OCI-M2 (cell line): ENCODE measurements at regions not wholly inside any gene's neighbourhood (a gene's known extent, or its start where the extent isn't known, plus 50 kb on each side); places are given as distances from the start of the nearest gene placed in this dataset.
"Not testable (repeated sequence)": the region's sequence is repeated elsewhere in the genome, so short reads cannot be mapped to it uniquely, and the experiment has no call there.

Experiments
- DNase-seq: peaks from one replicate; lab custom pipeline; 2025; ENCODE audit not compliant: unreplicated experiment; lab: John Stamatoyannopoulos, UW

DNA sequence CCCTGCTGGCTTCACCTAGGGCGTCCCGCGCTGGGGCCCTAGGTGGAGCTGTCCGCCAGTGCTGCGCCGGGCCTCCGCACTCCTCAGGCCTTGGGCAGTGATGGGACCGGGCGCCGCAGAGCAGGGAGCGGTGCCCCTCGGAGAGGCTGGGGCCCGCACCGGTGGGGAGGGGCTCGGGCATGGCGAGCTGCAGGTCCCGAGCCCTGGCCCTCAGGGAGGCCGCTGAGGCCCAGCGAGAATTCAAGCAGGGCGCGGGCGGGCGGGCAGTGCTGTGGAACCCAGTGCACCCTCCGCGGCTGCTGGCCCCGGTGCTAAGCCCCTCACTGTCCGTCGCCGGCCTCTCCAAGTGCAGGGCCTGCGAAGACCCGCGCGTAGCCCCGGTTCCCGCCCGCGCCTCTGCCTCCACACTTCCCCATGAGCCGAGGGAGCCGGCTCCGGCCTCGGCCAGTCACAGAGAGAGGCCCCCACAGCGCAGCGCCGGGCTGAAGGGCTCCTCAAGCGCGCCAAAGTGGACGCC is 565.1 kb upstream of the NDST4 start:
- no peak for DNase-seq

DNA sequence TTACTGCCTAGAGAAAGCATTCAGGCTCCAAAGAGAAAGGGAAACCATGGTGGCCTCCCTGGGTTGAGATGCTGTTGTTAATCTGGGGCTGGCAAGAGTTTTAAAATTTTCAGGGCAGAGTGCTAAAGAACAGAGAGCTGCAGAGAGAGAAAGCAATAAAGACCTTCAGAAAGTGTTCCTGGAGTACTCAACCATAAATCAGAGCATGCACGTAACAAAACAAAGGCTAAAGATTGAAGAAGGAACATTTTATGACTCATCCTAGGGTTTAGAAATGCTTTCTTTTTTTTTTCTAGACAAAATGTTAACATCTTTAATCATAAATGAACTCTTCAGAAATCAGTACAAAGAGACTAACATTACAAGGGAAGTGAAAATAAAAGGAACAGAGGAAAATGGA is 562.3 kb upstream of the NDST4 start:
- no peak for DNase-seq

DNA sequence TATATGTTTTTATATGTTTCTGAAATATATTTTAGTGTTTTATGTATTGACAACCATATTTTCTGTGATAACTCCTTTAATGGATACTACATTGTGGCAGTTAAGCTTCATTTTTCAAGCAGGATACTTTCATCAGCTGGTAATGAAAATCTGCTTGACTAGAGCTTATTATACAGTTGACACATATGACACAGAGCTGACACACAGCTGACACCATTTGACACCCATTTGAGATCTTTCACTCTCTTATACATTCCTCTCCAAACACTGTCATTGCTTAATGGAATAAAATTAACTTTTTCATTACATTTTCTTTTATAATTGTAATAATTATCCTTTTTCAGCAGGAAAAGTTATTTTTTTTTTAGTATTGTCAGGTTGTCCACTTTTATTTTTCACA is 561.1 kb upstream of the NDST4 start:
- DNase-seq: no peak

DNA sequence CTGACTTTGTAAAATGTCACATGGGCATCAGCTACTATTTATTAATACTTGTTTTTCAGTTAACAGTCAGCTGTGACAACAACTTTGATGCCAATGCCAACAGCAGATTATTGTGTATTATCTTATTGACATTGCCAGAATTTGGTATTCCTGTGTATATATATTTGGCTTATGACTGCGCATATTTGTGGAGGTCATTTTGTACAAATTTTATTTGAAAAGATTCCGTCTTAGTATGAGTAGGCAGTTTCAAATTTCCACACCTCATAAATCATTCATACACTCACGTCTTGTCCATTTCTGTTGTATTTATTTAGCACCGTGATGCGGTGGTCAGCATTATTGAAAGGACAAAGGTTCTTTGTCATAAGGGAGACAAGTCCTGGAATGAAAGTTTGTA is 558.2 kb upstream of the NDST4 start:
- no peak for DNase-seq

DNA sequence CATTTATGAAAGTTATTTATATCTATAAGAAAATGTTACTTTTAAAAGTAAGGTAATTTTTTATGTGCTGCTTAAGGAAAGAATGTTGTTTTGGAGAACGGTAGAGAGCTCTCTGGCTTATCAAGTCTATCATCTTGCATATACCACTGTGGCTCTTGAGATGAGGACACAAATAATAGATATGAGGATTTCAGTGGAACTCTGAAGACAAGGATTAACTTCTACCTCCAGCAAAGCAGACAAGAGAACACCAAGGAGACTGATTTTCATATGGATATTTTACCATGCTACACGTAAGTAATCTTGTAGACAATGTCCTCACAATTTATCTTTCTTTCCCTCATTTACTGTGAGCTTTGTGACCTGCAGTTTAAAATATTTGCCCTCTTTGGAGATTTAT is 557.5 kb upstream of the NDST4 start:
- DNase-seq: no peak

DNA sequence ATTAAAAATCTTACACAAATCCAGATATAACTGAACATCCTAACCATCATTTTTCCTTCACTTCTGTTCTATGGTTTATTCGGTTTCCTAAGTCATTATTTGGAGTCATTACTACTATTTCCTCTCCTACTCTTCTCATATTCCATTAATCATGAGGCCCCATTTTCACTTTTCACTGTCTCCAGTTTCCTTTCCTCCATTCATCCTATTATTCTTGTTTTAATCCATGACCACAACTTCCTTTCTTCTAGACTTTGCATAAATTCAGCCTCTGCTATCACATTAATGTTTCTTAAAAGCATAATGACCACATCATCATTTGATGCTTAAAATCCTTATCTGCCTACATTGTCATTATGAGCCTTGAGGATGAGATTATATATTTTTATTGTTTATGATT is 555.0 kb upstream of the NDST4 start:
- DNase-seq: no peak

DNA sequence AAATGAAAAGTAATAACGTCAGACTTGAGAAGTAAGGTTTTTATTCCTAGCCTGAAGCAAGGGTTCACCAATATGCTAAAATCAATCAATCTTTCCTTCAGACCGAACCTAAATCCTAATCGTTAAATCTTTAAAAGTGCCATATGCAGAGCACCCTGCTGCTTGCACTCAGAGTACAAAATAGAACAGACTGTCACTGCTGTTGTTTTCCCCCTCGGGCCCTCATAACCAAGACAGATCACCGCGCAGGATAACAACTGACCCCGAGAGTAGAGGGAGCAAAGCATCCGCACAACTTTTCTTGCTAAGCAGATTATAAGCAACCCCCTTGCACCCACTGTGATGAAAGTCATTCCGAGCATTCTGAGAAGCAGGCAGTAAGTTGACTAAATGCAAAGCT is 550.9 kb upstream of the NDST4 start:
- no peak for DNase-seq

DNA sequence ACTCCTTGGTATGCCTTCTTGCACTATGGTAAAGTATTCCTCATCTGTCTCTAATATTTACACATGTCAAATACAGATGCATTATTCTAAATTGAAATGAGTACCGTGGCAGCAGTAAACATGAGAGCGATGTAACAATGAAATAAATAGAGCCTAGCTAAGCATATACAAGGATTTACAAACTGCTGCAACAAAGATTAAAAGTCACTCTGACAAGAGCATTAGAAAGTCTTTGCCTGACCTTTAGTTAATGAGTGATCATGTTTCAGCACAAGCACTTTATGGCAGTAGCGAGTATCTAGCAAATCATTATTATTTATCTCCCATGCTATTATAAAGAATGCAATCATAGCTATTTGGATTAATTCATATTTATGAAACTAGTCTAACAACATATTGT is 547.0 kb upstream of the NDST4 start:
- no peak for DNase-seq

DNA sequence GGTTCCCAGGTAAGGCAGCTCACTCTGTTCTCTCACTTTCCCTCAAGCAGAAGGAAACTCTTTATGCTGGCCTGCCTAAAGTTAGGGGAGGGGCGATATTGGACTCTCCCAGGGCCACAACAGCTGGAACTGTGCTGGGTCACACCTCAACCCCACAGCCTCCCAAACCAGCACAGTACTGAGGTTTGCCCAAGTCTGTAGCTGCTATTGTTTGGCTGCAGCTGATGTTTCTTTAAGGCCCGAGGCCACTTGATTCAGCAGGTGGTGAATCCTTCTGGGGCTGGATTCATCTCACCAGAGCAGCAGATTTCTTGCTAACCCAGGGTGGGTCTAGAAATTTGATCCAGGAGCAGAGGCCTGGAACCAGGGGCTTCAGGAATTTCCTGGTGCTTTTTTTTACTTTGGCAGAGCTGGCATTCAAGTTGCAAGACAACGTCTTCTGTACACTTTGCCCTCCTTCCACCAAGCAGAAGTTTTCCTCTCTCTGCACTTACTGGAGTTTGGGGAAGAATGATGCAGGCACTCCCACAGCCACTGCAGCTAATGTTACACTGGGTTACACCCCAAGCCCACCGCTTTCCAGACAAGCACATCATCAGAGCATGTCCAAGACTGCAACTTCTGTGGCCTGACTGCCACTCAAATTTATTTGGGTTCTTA is 544.7 kb upstream of the NDST4 start:
- DNase-seq: no peak

DNA sequence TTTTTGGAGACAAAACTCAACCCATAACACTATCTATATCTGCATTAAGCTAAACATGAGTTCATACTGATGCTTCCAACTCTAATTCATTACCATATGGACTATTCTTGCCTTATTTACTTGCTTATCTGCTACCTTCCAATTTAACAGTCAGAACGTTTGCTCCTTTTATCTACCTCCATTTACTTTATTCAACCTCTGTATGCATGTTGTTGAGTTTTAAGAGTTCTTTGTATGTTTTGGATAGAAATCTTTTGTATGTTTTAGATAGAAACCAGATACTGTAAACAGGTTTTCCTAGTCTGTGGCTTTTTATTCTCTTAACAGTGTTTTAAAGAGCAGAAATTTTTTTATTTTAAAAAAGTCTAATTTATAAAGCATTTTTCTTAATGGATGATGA is 542.2 kb upstream of the NDST4 start:
- DNase-seq: no peak

DNA sequence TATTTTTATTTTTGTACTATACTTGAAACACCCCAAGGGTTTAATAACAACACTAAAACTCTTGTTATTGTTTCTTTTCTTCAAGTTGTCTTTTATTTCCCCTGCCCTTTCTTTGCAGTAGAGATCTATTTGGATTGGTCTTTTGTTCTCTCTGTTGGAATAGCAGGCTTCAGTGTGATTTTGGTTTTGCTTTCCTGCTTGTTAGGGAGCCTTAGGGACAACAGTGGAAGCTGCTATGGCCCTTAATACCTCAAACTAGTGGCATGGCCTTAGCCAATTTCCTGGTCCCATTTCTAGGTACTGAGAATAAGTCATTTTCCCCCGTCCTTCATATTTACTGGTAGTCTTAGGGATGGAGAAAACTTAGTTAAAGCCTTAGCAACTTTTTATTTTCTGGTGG is 535.4 kb upstream of the NDST4 start:
- no peak for DNase-seq

DNA sequence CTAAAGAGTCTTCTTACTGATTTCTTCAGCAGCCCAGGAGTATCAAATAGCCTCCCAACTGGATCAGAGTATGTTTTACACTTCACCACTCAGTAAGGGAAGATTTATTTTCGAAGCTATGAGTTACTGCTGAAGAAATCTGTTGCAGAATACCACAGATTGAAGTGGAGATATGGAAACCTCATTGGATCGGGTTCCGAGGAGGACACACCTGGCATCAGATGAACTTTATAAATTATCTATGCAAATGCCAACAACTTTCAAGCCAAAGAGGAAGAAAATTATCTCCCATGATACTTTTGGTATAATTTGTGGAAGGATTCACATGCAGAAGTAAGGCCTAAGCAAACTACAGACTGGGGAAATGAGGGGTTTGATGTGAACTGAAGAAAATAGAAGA is 515.9 kb upstream of the NDST4 start:
- no peak for DNase-seq

DNA sequence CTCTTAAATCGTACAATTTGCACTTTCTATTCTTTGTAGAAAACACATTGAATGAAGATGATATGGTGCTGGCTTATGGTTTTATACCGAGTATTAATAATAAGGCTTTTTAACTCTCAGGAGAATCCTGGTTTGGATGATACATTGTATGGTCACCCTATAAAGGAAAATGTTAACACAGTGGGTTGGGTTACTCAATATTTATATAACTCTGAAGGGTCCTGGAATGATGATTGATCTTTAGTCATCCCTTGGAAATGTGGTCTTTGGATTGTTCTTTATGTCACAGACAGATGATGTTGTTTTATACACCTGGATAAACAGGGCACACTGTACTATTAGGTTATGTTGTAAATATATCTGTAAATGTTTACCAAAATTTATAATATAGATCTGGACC is 496.2 kb upstream of the NDST4 start:
- DNase-seq: no peak

DNA sequence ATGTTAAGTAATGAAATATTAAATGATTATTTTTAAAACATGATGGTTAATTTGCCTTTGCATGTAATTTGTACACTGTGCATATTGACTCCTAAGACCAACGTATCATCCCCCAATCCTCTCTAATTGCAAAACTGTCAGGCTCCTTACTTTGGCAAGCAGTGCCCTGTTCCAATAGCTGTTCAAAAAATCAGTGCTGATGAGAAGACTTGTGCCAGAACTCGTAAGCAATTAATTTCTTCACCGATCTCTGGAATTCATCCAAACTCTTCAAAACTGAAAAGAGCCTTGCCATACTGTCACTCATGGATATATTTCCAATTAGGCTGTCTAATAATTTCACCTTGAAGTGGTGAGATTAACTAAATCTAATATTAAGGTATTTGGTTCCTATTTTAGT is 493.9 kb upstream of the NDST4 start:
- DNase-seq: no peak

DNA sequence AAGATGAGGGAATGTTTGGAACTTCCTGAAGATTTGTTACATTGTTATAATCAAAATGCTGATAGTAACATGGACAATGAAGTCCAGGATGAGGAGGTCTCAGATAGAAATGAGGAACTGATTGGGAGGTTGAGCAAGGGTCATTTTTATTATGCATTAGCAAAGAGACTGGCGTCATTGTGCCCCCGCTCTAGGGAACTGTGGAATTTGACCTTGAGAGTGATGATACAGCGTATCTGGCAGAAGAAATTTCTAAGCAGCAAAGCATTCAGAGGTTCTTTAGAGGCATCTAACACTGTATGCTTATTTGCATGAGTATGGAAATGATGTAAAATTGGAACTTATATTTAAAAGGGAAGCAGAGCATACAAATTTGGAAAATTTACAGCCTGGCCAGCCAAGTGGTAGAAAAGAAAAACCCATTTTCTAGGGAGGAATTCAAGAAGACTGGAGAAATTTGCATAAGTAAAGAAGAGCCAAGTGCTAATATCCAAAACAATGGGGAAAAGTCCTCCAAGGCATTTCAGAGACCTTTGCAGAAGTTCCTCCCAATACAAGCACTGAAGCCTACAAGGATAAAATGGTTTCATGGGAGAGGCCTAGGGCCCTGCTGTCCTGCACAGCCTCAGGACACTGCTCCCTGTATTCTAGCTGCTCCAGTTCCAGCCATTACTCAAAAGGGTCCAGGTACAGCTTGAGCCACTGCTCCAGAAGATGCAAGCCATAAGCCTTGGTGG is 483.0 kb upstream of the NDST4 start:
- DNase-seq: no peak

DNA sequence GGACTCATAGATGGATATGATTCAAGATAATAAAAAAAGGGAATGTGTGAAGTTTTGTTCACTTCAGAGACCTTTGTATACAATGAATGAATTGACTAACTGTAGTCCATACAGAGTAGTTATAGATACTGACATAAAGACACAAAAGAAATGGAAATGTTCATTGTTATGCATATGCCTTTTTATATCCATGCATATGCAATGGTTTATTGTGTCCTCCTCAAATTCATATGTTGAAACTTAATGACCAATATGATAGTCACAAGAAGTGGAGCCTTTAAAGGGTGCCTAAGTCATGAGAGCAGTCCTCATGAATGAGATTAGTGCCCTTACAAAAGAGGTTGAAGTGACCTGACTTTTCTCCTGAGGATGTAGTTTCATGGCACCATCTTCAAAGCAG is 467.5 kb upstream of the NDST4 start:
- DNase-seq: no peak

DNA sequence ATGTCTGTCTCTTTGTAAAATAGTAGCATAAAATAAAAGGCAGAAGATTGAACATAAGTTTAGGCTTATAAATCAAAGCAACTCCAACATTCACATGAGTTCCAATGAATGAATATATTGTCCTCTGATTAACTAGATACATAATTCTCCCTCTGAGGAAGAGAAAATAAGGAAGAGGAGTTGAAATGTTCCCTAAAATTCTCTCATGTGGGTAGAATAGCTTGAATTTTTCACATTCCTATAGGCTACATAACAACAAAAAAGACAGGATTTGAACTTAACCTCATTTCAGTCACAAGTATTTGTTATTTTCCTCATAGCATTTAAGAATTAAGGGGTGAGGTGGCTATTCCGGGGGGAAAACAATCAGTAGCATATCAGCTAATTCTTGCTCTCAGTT is 462.4 kb upstream of the NDST4 start:
- no peak for DNase-seq

DNA sequence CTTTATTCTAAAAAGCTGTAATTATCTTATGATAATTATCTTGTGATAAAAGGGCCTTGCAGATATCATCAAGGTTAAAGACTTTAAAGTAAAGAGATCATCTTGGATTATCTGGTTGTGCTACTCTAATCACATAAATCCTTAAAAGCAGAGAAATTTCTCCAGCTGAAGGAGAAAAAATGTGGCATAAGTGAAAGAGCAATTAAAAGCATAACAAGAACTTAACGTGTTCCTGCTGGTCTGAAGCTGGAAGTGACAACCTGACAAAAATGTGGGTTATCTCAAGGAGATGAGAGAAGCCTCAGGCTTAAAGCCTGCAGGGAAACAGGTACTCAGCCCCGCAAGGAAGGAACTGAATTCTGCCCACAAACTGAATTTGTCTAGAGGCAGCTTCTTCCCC is 449.1 kb upstream of the NDST4 start:
- DNase-seq: no peak

DNA sequence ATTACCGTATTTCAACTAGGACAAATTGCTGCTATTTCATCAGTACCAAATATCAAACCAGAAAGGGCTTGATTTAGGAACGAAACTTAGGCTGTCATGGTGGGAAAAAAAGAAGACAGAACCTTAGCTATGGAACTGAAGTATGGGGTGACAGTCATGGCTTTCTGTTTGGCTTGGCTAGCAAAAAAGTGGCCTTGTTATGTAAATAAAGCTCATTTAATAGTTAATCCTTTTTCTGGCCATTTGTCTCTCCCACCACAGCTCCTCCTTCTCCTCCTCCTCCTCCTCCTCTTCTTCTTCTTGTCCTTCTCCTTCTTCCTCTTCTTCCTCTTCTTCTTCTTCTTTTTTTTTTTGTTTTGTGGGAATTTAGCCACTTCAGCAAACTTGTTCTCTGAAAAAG is 434.7 kb upstream of the NDST4 start:
- no peak for DNase-seq

DNA sequence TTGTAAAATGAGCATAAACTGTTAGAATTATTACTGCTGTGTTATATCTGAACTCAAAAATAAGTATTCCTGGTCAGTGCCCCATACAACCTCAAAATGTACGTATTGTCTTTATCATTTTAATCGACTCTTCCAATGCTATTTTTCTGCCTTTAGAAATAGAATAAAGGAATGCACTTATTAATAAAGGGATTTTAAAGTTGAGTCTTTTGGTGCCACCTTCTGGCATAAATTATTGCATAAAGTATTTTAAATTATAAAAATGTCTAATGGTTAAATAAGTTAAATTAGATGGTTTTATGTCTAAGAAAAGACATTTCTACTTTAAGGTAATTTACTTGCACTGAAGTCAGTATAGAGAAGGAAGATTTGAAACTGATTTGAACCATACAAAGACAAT is 424.0 kb upstream of the NDST4 start:
- no peak for DNase-seq

DNA sequence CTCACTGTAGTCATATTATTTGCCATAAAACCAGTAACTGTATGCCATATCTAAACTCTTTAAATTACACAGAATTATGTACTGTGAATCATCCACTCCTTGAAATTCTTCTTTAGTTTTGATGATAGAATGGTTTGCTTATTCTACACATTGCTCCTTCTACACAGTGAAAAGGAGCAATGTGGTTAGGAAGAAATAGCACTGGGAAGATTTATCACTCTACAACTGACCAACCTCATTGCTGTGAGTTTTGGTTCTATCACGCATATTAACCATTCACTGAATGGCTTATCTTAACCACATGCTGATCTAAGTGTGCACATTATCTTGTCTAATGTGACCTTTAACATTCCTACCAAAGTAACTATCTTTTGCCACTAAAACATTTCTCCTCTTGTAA is 415.7 kb upstream of the NDST4 start:
- no peak for DNase-seq

DNA sequence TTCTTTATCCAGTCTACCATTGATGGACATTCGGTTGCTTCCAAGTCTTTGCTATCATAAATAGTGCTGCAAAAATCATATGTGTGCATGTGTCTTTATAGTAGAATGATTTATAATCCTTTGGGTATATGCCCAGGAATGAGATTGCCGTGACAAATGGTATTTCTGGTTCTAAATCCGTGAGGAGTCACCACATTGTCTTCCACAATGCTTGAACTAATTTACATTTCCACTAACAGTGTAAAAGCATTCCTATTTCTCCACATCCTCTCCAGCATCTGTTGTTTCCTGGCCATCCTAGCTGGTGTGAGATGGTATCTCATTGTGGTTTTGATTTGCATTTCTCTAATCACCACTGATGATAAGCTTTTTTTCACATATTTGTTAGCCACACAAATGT is 406.1 kb upstream of the NDST4 start:
- not testable (repeated sequence) for DNase-seq

DNA sequence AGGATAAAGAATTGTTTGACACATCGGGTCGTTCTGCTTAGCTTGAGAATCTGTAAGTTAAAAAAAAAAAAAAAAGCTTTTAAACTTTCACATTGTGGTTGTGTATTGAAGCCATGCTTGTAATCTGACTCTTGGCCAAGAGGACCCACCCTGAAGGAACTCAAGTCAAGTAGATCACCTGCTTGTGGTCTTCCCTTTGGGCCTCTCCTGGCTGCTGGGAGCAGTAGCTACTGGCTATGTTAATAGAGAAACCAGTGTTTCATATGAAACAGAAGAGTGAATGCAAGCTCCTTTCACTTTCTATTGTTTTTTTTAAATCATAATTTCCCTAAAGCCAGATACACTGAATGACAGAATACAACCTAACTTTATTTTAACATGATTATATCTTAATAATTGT is 402.4 kb upstream of the NDST4 start:
- no peak for DNase-seq
